ENCODE measurements at regions not wholly inside any gene's neighbourhood (a gene's known extent, or its start where the extent isn't known, plus 50 kb on each side); places are given as distances from the start of the nearest gene placed in this dataset.
"Not testable (repeated sequence)": the region's sequence is repeated elsewhere in the genome, so short reads cannot be mapped to it uniquely, and the experiment has no call there.

GRCh38 chr15:79156704-79157375 is 66.3 kb upstream of the RASGRF1 start:
- no peak for DNase-seq (ENCODE audit: low spot score)

- DNase-seq (ENCODE audit: low spot score), result no peak
Observed at GRCh38 chr15:79154483-79155135, 64.0 kb upstream of the RASGRF1 start.

- not testable (repeated sequence) for DNase-seq (ENCODE audit: low spot score)
Observed at GRCh38 chr15:79144290-79144689, 53.7 kb upstream of the RASGRF1 start.

- no peak for DNase-seq (ENCODE audit: low spot score)
Observed at GRCh38 chr15:79140846-79141570, 50.4 kb upstream of the RASGRF1 start.
